Activated CD4-positive, alpha-beta T cell treated with anti-CD3 and anti-CD28 coated beads for 36 hours (primary cell): ENCODE measurements at regions not wholly inside any gene's neighbourhood (a gene's known extent, or its start where the extent isn't known, plus 50 kb on each side); places are given as distances from the start of the nearest gene placed in this dataset.
"Not testable (repeated sequence)": the region's sequence is repeated elsewhere in the genome, so short reads cannot be mapped to it uniquely, and the experiment has no call there.

Experiments
- ATAC-seq: fragments of 200-7000 bp; cut with Tn5 transposase; one replicate; pipeline ENCODE4 v1.10.0; 2021; ENCODE audit warnings: mild to moderate bottlenecking, moderate library complexity
- CTCF ChIA-PET: fragments of 350-600 bp; sonication (Branson Sonifier 250); formaldehyde crosslinking; loops from one replicate; lab custom pipeline; 2021; ENCODE audit warnings: antibody characterized with exemption; lab: Charles Lee
- POLR2A ChIA-PET: fragments of 350-600 bp; sonication (Branson Sonifier 250); formaldehyde crosslinking; loops from one replicate; lab custom pipeline; 2021; ENCODE audit warnings: antibody characterized with exemption, inconsistent platforms; lab: Charles Lee
- DNase-seq: peaks from one replicate; pipeline ENCODE4 v3.0.0-alpha.2; 2020
- H3K27ac Mint-ChIP-seq: one replicate; pipeline ENCODE4 v1.8.0; 2021; ENCODE audit warnings: mixed read lengths
- H3K27me3 Mint-ChIP-seq: one replicate; pipeline ENCODE4 v1.8.0; 2021; ENCODE audit warnings: mixed read lengths
- H3K36me3 Mint-ChIP-seq: one replicate; pipeline ENCODE4 v1.8.0; 2021; ENCODE audit warnings: low read depth, mixed read lengths
- H3K4me1 Mint-ChIP-seq: one replicate; pipeline ENCODE4 v1.8.0; 2021; ENCODE audit warnings: mixed read lengths
- H3K4me3 Mint-ChIP-seq: one replicate; pipeline ENCODE4 v1.8.0; 2021; ENCODE audit warnings: mild to moderate bottlenecking, moderate library complexity, mixed read lengths
- H3K9me3 Mint-ChIP-seq: one replicate; pipeline ENCODE4 v1.8.0; 2021; ENCODE audit warnings: low read depth, mixed read lengths
- intact Hi-C, 2 experiments: fragments of 100-400 bp; cut with DNase I in 1 of 2; cut with micrococcal nuclease in 1 of 2; formaldehyde crosslinking; loops; one replicate each; pipeline versions ENCODE4 v1.14.2 to v1.15.1; 2022 to 2024; cut with DNase I, micrococcal nuclease

DNA sequence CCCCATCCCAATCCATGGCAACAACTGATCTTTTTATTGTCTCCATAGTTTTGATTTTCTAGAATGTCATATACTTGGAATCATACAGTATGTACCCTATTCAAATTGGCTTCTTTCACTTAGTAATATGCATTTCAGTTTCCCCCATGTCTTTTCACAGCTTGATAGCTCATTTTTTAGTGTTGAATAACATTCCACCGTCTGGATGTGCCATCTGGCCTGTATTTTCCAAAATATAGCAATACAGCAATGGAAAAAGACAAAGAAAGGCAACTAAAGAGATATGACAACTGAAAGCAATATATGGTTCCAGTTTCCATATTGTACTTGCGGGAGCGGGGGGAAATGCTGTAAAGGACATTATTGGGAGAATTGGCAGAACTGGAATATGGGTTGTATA is 166.4 kb upstream of the NT5E start:
- intact Hi-C loops, result no loop called here
- H3K9me3 Mint-ChIP-seq, result no peaks in the 10 kb centered on the region
- ChIA-PET CTCF (no interaction called here), POLR2A (no interaction called here)
- no peak overlapping the region for H3K4me3 Mint-ChIP-seq
- DNase-seq (no peak), ATAC-seq (no peak)
- H3K36me3 Mint-ChIP-seq, result no peaks in the 10 kb centered on the region
- no peaks in the 10 kb centered on the region for H3K4me1 Mint-ChIP-seq
- H3K27me3 Mint-ChIP-seq, result no peaks in the 10 kb centered on the region
- H3K27ac Mint-ChIP-seq, result no peak overlapping the region

DNA sequence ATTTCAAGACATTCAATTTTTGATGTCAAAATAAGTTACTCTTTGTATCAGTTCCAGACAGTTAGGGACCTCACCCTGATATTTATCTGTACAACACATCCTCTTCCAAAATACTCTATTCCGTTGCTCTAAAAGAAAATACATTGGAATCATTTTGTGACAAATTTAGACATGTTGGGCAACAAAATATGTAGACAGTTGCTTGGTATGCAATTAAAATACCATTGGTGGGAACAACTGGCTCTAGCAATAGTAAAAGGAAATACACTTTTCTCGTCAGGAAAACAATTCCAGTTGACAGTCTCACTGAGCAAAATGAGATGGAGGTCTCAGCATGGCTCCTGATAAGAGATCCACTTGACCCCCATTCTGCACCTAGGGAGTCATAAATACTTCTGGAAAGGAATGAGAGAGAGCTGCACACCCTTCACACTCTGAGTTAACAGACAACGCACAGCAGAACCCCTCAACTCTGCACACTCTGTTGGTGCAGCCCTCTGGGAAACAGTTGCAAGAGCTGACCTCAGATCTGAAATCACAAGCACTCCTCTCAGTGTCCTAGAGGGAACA is 171.3 kb upstream of the NT5E start:
- POLR2A ChIA-PET, result no interaction called here
- ATAC-seq, result no peak
- DNase-seq, result no peak
- intact Hi-C loops, result no loop called here
- H3K27ac Mint-ChIP-seq, result no peak overlapping the region
- no peaks in the 10 kb centered on the region for H3K27me3 Mint-ChIP-seq
- H3K36me3 Mint-ChIP-seq, result no peaks in the 10 kb centered on the region
- CTCF ChIA-PET, result no interaction called here
- no peak overlapping the region for H3K4me3 Mint-ChIP-seq
- no peaks in the 10 kb centered on the region for H3K4me1 Mint-ChIP-seq
- H3K9me3 Mint-ChIP-seq, result peaks cover 8% of the 10 kb centered on the region

DNA sequence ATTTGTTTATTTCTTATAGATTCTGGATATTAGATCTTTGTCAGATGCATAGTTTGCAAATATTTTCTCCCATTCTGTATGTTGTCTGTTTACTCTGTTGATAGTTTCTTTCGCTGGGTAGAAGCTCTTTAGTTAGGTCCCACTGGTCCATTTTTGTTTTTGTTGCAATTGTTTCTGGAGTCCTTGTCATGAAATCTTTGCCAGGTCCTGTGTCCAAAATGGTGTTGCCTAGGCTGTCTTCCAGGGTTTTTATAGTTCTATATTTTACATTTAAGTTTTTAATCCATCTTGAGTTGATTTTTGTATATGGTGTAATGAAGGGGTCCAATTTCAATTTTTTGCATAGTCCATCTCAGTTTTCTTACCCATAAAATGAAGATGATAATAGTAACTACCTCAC is 173.9 kb upstream of the NT5E start:
- H3K4me1 Mint-ChIP-seq, H3K36me3 Mint-ChIP-seq, DNase-seq, POLR2A ChIA-PET, H3K9me3 Mint-ChIP-seq, H3K4me3 Mint-ChIP-seq, intact Hi-C loops, H3K27me3 Mint-ChIP-seq, ATAC-seq, H3K27ac Mint-ChIP-seq, CTCF ChIA-PET: not testable (repeated sequence)

DNA sequence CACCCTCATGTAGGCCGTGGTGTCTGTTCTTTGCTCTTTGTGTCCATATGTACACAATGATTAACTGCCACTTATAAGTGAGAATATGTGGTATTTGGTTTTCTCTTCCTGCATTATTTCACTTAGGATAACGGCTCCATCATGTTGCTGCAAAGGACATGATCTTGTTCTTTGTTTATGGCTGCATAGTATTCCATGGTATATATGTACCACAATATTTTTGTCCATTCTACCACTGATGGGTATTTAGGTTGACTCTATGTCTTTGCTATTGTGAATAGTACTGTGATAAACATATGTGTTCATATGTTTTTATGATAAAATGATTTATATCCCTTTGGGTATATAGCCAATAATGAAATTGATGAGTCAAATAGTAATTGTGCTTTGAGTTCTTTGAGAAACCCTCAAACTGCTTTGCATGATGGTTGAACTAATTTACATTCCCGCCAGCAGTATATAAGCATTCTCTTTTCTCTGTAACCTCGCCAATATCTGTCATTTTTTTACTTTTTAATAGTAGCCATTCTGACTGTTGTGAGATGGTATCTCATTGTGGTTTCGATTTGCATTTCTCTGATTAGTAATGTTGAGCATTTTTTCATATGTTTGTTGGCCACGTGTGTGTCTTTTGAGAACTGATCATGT is 174.4 kb upstream of the NT5E start:
- no peaks in the 10 kb centered on the region for H3K4me1 Mint-ChIP-seq
- no peaks in the 10 kb centered on the region for H3K27me3 Mint-ChIP-seq
- ChIA-PET POLR2A (no interaction called here), CTCF (no interaction called here)
- no peak for DNase-seq
- H3K27ac Mint-ChIP-seq, result no peak overlapping the region
- H3K4me3 Mint-ChIP-seq, result no peak overlapping the region
- H3K36me3 Mint-ChIP-seq, result no peaks in the 10 kb centered on the region
- intact Hi-C loops, result no loop called here
- H3K9me3 Mint-ChIP-seq, result peaks cover 8% of the 10 kb centered on the region
- ATAC-seq, result no peak

DNA sequence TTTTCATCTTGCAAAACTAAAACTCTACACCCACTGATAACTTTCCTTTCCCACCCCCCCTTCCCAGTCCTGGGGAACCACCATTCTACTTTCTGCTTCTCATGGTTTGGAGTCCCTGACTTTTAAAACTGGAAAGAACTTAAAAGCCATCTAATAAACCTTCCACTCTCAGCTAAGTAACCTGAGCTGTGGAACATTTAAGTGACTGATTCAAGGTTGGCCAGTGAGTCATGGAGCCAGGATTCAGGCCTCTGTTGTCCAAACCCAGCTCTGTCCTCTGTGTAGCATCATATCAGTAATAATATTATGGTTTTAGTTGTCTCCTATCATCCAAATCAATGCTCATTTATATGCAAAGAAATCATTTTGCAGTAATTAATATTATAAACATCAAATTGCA is 176.0 kb upstream of the NT5E start:
- ChIA-PET CTCF (no interaction called here), POLR2A (no interaction called here)
- H3K27ac Mint-ChIP-seq, result no peak overlapping the region
- no peaks in the 10 kb centered on the region for H3K27me3 Mint-ChIP-seq
- intact Hi-C loops, result no loop called here
- H3K4me1 Mint-ChIP-seq, result no peaks in the 10 kb centered on the region
- H3K36me3 Mint-ChIP-seq, result no peaks in the 10 kb centered on the region
- DNase-seq (no peak), ATAC-seq (no peak)
- H3K4me3 Mint-ChIP-seq, result no peak overlapping the region
- peaks cover 8% of the 10 kb centered on the region for H3K9me3 Mint-ChIP-seq

DNA sequence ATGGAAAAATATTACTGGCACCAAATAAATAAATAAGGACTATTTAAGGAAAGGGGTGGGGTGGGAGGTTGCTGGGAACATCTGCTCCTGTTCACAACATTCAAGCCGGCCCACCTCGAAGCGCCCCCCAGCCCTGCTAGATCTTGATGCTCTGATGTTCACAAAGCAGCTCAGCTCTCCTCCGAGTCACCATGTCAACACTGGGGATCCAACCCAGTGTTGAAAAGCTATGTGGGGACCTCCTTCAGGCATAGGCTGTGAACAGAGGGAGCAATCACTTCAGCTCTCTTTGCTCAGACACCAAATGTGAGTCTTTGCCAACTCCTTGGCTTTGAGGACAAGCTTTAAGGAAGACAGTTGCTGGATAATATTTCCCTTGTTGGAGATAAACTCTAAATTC is 176.8 kb upstream of the NT5E start:
- Mint-ChIP-seq H3K36me3 (no peaks in the 10 kb centered on the region), H3K4me1 (no peaks in the 10 kb centered on the region), H3K27me3 (no peaks in the 10 kb centered on the region), H3K9me3 (peaks cover 8% of the 10 kb centered on the region), H3K4me3 (no peak overlapping the region), H3K27ac (no peak overlapping the region)
- intact Hi-C loops, result no loop called here
- no peak for ATAC-seq
- ChIA-PET POLR2A (no interaction called here), CTCF (interaction anchor here (0.6 kb wide), 1 partner anchor 84 kb away, joined by 3 read pairs; no protein-coding TSS in a partner anchor)
- DNase-seq, result no peak

DNA sequence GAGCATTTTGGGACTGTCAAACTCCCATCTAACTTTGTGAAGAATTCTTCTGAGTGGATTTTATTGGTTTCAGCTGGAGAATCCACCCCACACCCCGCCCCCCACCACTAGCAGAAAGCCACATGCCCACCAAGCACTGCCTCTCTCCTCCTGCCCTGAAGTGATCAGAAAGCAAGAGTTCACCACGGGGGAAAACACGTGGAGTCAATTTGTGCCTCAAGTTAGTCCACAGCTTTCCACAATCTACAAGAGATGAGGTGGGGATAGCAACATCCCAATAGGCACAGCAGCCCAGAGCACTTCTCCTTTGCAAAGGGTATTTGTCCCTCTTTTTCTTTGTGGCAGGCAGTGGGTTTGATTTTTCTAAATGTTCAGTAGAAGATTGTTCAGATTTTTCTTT is 177.3 kb upstream of the NT5E start:
- ATAC-seq (no peak), DNase-seq (no peak)
- H3K4me3 Mint-ChIP-seq, result no peak overlapping the region
- CTCF ChIA-PET, result no interaction called here
- H3K27ac Mint-ChIP-seq, result no peak overlapping the region
- POLR2A ChIA-PET, result no interaction called here
- no peaks in the 10 kb centered on the region for H3K36me3 Mint-ChIP-seq
- H3K4me1 Mint-ChIP-seq, result no peaks in the 10 kb centered on the region
- H3K9me3 Mint-ChIP-seq, result peaks cover 8% of the 10 kb centered on the region
- H3K27me3 Mint-ChIP-seq, result no peaks in the 10 kb centered on the region
- intact Hi-C loops, result no loop called here

DNA sequence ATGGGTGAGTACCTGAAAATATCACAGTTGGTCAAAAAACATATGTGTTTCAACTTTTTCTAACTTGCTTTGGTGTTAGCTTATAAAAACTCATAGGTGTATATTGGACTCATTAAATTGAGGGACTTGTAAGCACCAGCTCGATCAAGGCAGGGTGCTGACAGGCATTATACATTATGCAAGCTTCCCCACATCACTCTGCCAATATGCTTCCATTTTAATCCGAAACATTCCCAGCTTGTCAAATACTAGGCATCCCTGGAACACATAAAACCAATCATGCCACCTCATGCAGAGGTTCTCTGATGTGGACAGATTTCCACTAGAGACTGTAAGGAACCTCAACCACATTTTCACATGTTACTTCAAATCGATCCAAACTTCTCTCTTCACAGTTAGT is 187.3 kb upstream of the NT5E start:
- Mint-ChIP-seq H3K27ac (no peak overlapping the region), H3K9me3 (peaks cover 1% of the 10 kb centered on the region), H3K4me3 (no peak overlapping the region), H3K36me3 (no peaks in the 10 kb centered on the region), H3K27me3 (no peaks in the 10 kb centered on the region), H3K4me1 (no peaks in the 10 kb centered on the region)
- intact Hi-C loops, result no loop called here
- ChIA-PET POLR2A (interaction anchor here (0.6 kb wide), 1 partner anchor 408 kb away, joined by 3 read pairs; no protein-coding TSS in a partner anchor), CTCF (no interaction called here)
- ATAC-seq (no peak), DNase-seq (no peak)

DNA sequence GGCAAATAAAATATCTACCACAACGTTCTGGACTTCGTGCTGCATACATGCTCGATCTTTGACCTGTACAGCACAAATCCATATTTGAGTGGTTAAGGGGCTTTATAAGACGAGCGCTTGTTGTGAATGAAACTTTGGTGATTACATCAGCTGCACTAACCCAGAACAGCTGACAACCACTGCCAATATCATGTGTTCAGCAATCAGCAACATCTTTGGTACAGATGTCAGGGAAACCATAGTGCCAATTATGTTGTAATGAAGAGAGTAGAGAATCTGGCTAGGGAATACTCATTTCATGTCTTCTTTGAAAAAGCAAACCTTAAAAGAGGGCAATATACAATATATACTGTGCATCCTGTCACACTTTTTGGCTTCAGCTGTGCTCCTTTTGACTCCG is 188.6 kb upstream of the NT5E start:
- no peaks in the 10 kb centered on the region for H3K36me3 Mint-ChIP-seq
- H3K27me3 Mint-ChIP-seq, result no peaks in the 10 kb centered on the region
- H3K9me3 Mint-ChIP-seq, result no peaks in the 10 kb centered on the region
- DNase-seq (no peak), ATAC-seq (no peak)
- no peak overlapping the region for H3K27ac Mint-ChIP-seq
- ChIA-PET POLR2A (no interaction called here), CTCF (no interaction called here)
- intact Hi-C loops, result no loop called here
- H3K4me3 Mint-ChIP-seq, result no peak overlapping the region
- no peaks in the 10 kb centered on the region for H3K4me1 Mint-ChIP-seq

DNA sequence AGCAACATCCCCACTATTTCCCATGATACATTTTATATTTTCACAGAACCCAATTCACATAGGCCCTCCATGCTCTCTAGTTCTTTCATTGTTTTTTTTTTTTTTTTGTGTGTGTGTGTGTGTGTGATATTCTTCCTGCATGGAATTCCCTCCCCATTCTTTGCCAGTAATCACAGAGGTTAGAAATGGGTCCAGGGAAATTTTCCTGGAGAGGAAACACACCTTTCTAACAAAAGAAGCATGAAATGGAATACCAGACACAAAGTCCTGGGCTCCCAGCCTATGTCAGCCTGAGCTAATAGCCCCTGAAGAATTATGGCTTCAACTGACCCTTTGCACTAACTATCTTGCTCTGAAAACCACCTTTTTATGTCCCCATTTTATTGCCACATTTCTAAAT is 194.2 kb upstream of the NT5E start:
- DNase-seq, result no peak
- Mint-ChIP-seq H3K27ac (no peak overlapping the region), H3K9me3 (no peaks in the 10 kb centered on the region), H3K4me3 (no peak overlapping the region), H3K4me1 (no peaks in the 10 kb centered on the region), H3K27me3 (peaks cover 4% of the 10 kb centered on the region), H3K36me3 (no peaks in the 10 kb centered on the region)
- CTCF ChIA-PET, result no interaction called here
- POLR2A ChIA-PET, result no interaction called here
- intact Hi-C loops, result no loop called here
- no peak for ATAC-seq

DNA sequence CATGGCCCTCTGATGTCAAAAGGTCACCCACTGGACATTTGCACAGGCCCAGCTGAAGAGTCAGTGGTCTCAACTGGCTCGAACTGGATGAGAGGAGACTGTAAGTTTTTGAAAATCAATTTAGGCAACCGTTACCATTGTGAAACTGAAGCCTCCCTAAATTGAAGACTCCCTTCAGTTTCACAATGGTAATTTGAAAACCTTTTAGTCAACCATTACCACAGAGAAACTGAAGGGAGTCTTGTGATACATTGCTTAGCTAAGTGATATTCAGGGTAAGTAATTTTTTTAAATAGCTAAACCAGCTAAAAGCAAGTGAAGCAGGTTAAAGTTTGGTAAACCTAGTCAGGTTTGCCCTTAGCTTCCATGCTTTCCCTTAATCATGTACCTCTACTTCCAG is 197.3 kb upstream of the NT5E start:
- H3K4me1 Mint-ChIP-seq, result no peaks in the 10 kb centered on the region
- no peak overlapping the region for H3K27ac Mint-ChIP-seq
- CTCF ChIA-PET, result interaction anchor here (0.7 kb wide), 1 partner anchor 540 kb away, joined by 3 read pairs; no protein-coding TSS in a partner anchor

DNA sequence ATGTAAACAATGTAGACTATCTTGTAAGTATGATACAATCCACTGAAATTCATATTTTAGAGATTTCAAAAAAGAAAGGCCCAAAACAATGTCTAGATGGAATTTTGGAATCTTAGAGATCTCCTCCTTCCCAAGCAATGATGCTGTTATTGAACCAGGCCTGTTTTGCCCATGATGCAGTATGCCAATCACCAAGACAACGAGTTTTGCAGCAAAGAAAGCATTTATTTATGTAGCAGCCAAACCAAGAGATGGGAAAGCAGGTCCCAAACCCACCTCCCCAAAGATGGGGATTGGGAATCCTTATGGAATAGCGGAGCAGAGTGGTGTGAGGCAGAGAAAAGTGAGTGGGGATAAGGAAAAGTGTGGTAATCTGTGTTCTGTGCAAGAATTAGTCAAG is 197.8 kb upstream of the NT5E start:
- ChIA-PET POLR2A (no interaction called here), CTCF (interaction anchor here (0.7 kb wide), 1 partner anchor 655 kb away, joined by 3 read pairs; no protein-coding TSS in a partner anchor)
- Mint-ChIP-seq H3K27me3 (peaks cover 4% of the 10 kb centered on the region), H3K36me3 (no peaks in the 10 kb centered on the region), H3K4me3 (no peak overlapping the region), H3K27ac (no peak overlapping the region), H3K4me1 (no peaks in the 10 kb centered on the region), H3K9me3 (no peaks in the 10 kb centered on the region)
- intact Hi-C loops, result no loop called here
- DNase-seq (no peak), ATAC-seq (no peak)

More for the DNA sequence above, 197.3 kb upstream of the NT5E start:
- intact Hi-C loops, result no loop called here
- no peak for ATAC-seq
- no peaks in the 10 kb centered on the region for H3K36me3 Mint-ChIP-seq
- no peaks in the 10 kb centered on the region for H3K9me3 Mint-ChIP-seq
- POLR2A ChIA-PET, result no interaction called here
- no peak for DNase-seq
- H3K27me3 Mint-ChIP-seq, result peaks cover 4% of the 10 kb centered on the region
- no peak overlapping the region for H3K4me3 Mint-ChIP-seq
